Endothelial cell of umbilical vein (primary cell): ENCODE measurements at regions not wholly inside any gene's neighbourhood (a gene's known extent, or its start where the extent isn't known, plus 50 kb on each side); places are given as distances from the start of the nearest gene placed in this dataset.

Experiments used
- BruUV-seq: library from RNA; stranded (reverse); fragments of 400-500 nt; replicated peaks from 2 replicates; lab custom pipeline; 2021; lab: Mats Ljungman, UMichigan
- CTCF ChIA-PET: fragments of 300-600, 350-600 bp; sonication (Branson Sonifier 250); formaldehyde crosslinking; loops from one replicate; lab custom pipeline; 2021; ENCODE audit warnings: antibody characterized with exemption, inconsistent platforms; lab: Charles Lee
- POLR2A ChIA-PET: fragments of 300-600, 350-600 bp; sonication (Branson Sonifier 250); formaldehyde crosslinking; loops from one replicate; lab custom pipeline; 2021; ENCODE audit warnings: antibody characterized with exemption, inconsistent platforms; lab: Charles Lee
- DNase-seq: peaks from one replicate; pipeline ENCODE4 v3.0.0-alpha.2; 2011; ENCODE audit warnings: low read depth, low spot score
- FAIRE-seq: peaks from 2 replicates; lab custom pipeline; 2011; peaks lifted over from hg19 to GRCh38; lab: Jason Lieb, UNC
- H2AFZ ChIP-seq: 2 replicates; pipeline ENCODE4 v1.6.0; 2012; ENCODE audit warnings: low read depth, low read length, control low read depth, inconsistent platforms
- H3K27ac ChIP-seq: 2 replicates; pipeline ENCODE4 v1.5.1; 2011; ENCODE audit warnings: low read depth, mild to moderate bottlenecking, control low read depth, low read length, moderate library complexity; ENCODE audit not compliant: insufficient read depth
- H3K27me3 ChIP-seq, 2 experiments: 2 replicates each; pipeline versions ENCODE4 v1.6.0 to v1.6.1; 2011; ENCODE audit warnings: low read length in 2 of 2, mixed read lengths in 1 of 2; ENCODE audit not compliant: control insufficient read depth in 2 of 2, insufficient read depth in 2 of 2
- H3K36me3 ChIP-seq, 2 experiments: 2 replicates in 1 of 2; 3 replicates in 1 of 2; pipeline ENCODE4 v1.5.1; 2011; ENCODE audit warnings: low read length in 2 of 2, mild to moderate bottlenecking in 1 of 2, moderate library complexity in 1 of 2; ENCODE audit not compliant: control insufficient read depth in 2 of 2, insufficient read depth in 2 of 2; ENCODE audit errors: extremely low read depth in 1 of 2
- H3K4me1 ChIP-seq: 3 replicates; pipeline ENCODE4 v1.5.1; 2011; ENCODE audit warnings: mild to moderate bottlenecking, low read length; ENCODE audit not compliant: control insufficient read depth, insufficient read depth; ENCODE audit errors: extremely low read depth
- H3K4me2 ChIP-seq: 2 replicates; pipeline ENCODE4 v1.6.1; 2011; ENCODE audit warnings: low read length, control low read depth, mixed read lengths; ENCODE audit not compliant: insufficient read depth
- H3K4me3 ChIP-seq, 3 experiments: fragments of 200-600 bp in 1 of 3; sonication (generic), shearing (Covaris generic) in 1 of 3; replicated peaks in 1 of 3; 2 replicates each; pipeline ENCODE4 v1.5.1; 2011 to 2016; ENCODE audit warnings: control low read depth in 3 of 3, low read length in 3 of 3, mild to moderate bottlenecking in 2 of 3, inconsistent platforms in 1 of 3, low read depth in 1 of 3, moderate library complexity in 1 of 3; ENCODE audit not compliant: insufficient read depth in 1 of 3
- H3K79me2 ChIP-seq: 2 replicates; pipeline ENCODE4 v1.6.0; 2012; ENCODE audit warnings: low read length, inconsistent platforms; ENCODE audit not compliant: control insufficient read depth, insufficient read depth
- H3K9ac ChIP-seq: replicated peaks from 2 replicates; pipeline ENCODE3; 2011; ENCODE audit warnings: low read length, control low read depth; ENCODE audit not compliant: insufficient read depth; ENCODE audit errors: extremely low read depth
- H3K9me1 ChIP-seq: replicated peaks from 3 replicates; pipeline ENCODE4 v1.6.0; 2011; ENCODE audit warnings: mild to moderate bottlenecking, low read length; ENCODE audit not compliant: control insufficient read depth, insufficient read depth; ENCODE audit errors: extremely low read depth
- H3K9me3 ChIP-seq: replicated peaks from 2 replicates; pipeline ENCODE4 v1.5.1; 2012; ENCODE audit warnings: low read length, inconsistent platforms; ENCODE audit not compliant: control insufficient read depth, insufficient read depth
- H4K20me1 ChIP-seq: replicated peaks from 2 replicates; pipeline ENCODE3; 2011; ENCODE audit warnings: mild to moderate bottlenecking, low read length; ENCODE audit not compliant: control insufficient read depth, insufficient read depth; ENCODE audit errors: extremely low read depth
- EZH2 ChIP-seq: IDR thresholded peaks from 2 replicates; pipeline ENCODE4 v1.6.1; 2012; ENCODE audit warnings: borderline replicate concordance, low read depth, mild to moderate bottlenecking, moderate library complexity, low read length, inconsistent platforms; ENCODE audit not compliant: severe bottlenecking
- FOS ChIP-seq: IDR thresholded peaks from 2 replicates; pipeline ENCODE4 v1.6.1; 2011; ENCODE audit warnings: mild to moderate bottlenecking, low read length, moderate library complexity, borderline replicate concordance; ENCODE audit not compliant: insufficient read depth
- GATA2 ChIP-seq: IDR thresholded peaks from 2 replicates; pipeline ENCODE4 v1.7.0; 2011; ENCODE audit warnings: low read depth, mild to moderate bottlenecking, moderate library complexity, mixed read lengths, low read length; ENCODE audit not compliant: insufficient read length, insufficient read depth
- JUN ChIP-seq: IDR thresholded peaks from 2 replicates; pipeline ENCODE4 v1.6.1; 2011; ENCODE audit warnings: borderline replicate concordance, low read depth; ENCODE audit not compliant: insufficient read length, insufficient read depth
- MAX ChIP-seq: IDR thresholded peaks from 2 replicates; pipeline ENCODE4 v1.6.1; 2011; ENCODE audit not compliant: insufficient read depth, insufficient read length
- MYC ChIP-seq: IDR thresholded peaks from one replicate; pipeline ENCODE4 v1.6.1; 2011; ENCODE audit warnings: mild to moderate bottlenecking, low read depth, low read length
- POLR2A ChIP-seq: IDR thresholded peaks from 2 replicates; pipeline ENCODE4 v1.6.1; 2012; ENCODE audit warnings: low read depth, mild to moderate bottlenecking, control low read depth, low read length
- POLR2AphosphoS5 ChIP-seq: IDR thresholded peaks from 2 replicates; pipeline ENCODE4 v1.6.1; 2012; ENCODE audit warnings: low read depth, mild to moderate bottlenecking, control low read depth, low read length, moderate library complexity; ENCODE audit not compliant: insufficient read depth
- dilution Hi-C: fragments of 300-500 bp; cut with MboI; formaldehyde crosslinking; loops from one replicate; pipeline ENCODE4 v1.15.0; 2019; ENCODE audit warnings: low sequenced_read_pairs; ENCODE audit not compliant: extremely low pct_ligation_motif_present
- intact Hi-C: fragments of 100-400 bp; cut with micrococcal nuclease; formaldehyde crosslinking; loops from one replicate; pipeline ENCODE4 v1.10.0; 2022
- TF ChIP-seq, protein P1 (sequence below), 2 donors: IDR thresholded peaks; 1 replicate in 1 of 2; 2 replicates in 1 of 2; pipeline ENCODE4 v1.5.1; 2011; ENCODE audit warnings: low read length in 2 of 2, mild to moderate bottlenecking in 2 of 2, moderate library complexity in 2 of 2, control low read depth in 1 of 2, inconsistent platforms in 1 of 2, low read depth in 1 of 2; ENCODE audit not compliant: insufficient read depth in 1 of 2; ENCODE audit errors: extremely low read depth in 1 of 2

DNA sequence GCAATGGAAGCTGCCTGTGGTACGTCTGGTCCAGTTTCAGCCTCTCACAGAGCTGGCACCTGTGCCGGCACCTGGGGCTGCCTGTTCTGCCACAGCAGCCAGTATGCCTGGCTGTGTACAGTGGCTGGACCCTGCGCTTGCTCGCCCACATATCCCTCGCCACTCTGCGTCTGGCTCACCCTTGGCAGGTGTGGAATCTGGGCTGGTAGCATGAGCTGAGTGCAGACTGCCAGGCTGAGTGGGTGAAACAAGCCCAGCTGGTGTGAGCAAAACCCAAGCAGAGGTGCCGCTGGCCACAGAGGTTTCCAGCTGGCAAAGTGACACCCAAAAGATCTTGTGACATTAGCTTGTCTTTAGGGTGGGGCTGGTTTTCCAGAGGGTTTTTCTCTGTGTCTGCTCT, 80.7 kb downstream of the ING1 start:
- H3K9me3 ChIP-seq = no peaks in the 10 kb centered on the region
- H3K27ac ChIP-seq = no peak overlapping the region
- no peaks in the 10 kb centered on the region for H4K20me1 ChIP-seq
- no TSS peak for BruUV-seq
- H3K4me2 ChIP-seq = no peak overlapping the region
- peaks cover 4% of the 10 kb centered on the region for H3K4me1 ChIP-seq
- no peaks in the 10 kb centered on the region for H3K27me3 ChIP-seq
- H3K79me2 ChIP-seq = no peaks in the 10 kb centered on the region
- no peak for TF ChIP-seq MYC
- no peak for TF ChIP-seq EZH2
- TF ChIP-seq POLR2A = no peak
- TF ChIP-seq JUN = no peak
- TF ChIP-seq, protein P1, sequence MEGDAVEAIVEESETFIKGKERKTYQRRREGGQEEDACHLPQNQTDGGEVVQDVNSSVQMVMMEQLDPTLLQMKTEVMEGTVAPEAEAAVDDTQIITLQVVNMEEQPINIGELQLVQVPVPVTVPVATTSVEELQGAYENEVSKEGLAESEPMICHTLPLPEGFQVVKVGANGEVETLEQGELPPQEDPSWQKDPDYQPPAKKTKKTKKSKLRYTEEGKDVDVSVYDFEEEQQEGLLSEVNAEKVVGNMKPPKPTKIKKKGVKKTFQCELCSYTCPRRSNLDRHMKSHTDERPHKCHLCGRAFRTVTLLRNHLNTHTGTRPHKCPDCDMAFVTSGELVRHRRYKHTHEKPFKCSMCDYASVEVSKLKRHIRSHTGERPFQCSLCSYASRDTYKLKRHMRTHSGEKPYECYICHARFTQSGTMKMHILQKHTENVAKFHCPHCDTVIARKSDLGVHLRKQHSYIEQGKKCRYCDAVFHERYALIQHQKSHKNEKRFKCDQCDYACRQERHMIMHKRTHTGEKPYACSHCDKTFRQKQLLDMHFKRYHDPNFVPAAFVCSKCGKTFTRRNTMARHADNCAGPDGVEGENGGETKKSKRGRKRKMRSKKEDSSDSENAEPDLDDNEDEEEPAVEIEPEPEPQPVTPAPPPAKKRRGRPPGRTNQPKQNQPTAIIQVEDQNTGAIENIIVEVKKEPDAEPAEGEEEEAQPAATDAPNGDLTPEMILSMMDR (IDR thresholded peaks at IDR 0.05; ENCODE audit: extremely low read depth in 1 of 2, insufficient read depth in 1 of 2, low read depth in 1 of 2, low read length in 2 of 2) = no peak
- TF ChIP-seq POLR2AphosphoS5 = no peak
- TF ChIP-seq GATA2 = no peak
- no peak for TF ChIP-seq MAX
- no peak for TF ChIP-seq FOS
- ChIA-PET CTCF (no interaction called here), POLR2A (no interaction called here)
- H2AFZ ChIP-seq = no peak overlapping the region
- dilution Hi-C loops = no loop called here
- H3K9me1 ChIP-seq = no peaks in the 10 kb centered on the region
- no peak for FAIRE-seq
- H3K4me3 ChIP-seq = no peak overlapping the region
- H3K9ac ChIP-seq = no peak overlapping the region
- no peak for DNase-seq
- H3K36me3 ChIP-seq = no peaks in the 10 kb centered on the region
- intact Hi-C loops = no loop called here
